H7 (cell line): ENCODE measurements at regions not wholly inside any gene's neighbourhood (a gene's known extent, or its start where the extent isn't known, plus 50 kb on each side); places are given as distances from the start of the nearest gene placed in this dataset.
"Not testable (repeated sequence)": the region's sequence is repeated elsewhere in the genome, so short reads cannot be mapped to it uniquely, and the experiment has no call there.

Source experiments
- DNase-seq: peaks from one replicate; pipeline ENCODE4 v3.0.0; 2012
- H3K27me3 ChIP-seq: 2 replicates; pipeline ENCODE4 v1.6.0; 2011; ENCODE audit warnings: mild to moderate bottlenecking, low read length; ENCODE audit not compliant: control insufficient read depth, insufficient read depth
- H3K36me3 ChIP-seq: replicated peaks from 2 replicates; pipeline ENCODE4 v1.5.1; 2011; ENCODE audit warnings: low read length; ENCODE audit not compliant: control insufficient read depth, insufficient read depth
- H3K4me3 ChIP-seq: 2 replicates; pipeline ENCODE4 v1.5.1; 2011; ENCODE audit warnings: low read depth, mild to moderate bottlenecking, control low read depth, low read length, moderate library complexity; ENCODE audit not compliant: insufficient read depth

DNA sequence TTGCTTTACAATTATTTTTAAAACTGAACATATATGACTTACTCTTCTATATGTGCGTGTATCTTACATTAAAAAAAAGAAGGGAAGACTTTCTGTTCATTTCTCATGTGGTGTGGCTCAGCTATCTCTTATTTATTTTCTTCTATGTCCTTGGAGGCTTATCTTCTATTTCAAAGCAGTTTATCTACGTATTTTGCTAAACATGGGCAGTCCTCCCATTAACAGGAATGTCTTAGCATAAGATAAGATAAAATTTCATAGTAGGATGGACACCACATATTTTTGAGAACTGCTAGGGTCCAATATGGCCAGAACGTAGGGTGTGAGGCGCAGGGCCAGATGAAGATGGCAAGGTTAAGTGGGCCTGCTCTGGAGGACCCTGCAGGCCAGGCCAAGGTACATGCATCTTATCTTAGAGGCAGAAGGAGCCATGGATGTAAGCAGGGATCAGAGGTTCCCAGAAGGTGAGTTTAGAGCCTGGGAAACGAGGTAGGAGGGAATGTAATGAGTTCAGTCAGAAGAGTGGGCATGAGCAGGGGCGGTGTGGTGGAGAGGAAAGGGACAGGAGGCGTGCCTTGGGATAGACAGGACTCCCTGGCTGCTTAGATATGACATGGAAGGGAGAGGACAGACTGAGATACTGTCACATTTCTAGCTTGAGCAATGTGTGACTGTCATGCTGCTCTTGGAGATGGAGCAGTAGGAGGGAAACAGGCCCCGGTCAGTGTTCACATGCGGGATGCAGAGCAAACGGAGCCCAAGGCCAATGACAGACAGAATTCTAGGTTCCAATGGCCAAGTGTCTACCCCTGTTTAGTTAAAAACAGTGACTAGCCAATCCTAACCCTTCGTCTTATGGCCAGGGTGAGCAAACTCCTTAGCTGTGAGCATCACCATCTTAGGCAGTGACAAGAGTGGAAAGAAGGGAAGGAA is 68.6 kb upstream of the MEDAG start:
- no peak overlapping the region for H3K4me3 ChIP-seq
- H3K27me3 ChIP-seq = no peaks in the 10 kb centered on the region
- DNase-seq = no peak
- H3K36me3 ChIP-seq = no peaks in the 10 kb centered on the region

DNA sequence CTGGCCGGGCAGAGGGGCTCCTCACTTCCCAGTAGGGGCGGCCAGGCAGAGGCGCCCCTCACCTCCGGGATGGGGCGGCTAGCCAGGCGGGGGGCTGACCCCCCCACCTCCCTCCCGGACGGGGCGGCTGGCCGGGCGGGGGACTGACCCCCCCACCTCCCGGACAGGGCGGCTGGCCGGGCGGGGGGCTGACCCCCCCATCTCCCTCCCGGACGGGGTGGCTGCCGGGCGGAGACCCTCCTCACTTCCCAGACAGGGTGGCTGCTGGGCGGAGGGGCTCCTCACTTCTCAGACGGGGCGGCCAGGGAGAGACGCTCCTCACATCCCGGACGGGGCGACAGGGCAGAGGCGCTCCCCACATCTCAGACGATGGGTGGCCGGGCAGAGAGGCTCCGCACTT is 66.4 kb upstream of the MEDAG start:
- not testable (repeated sequence) for H3K27me3 ChIP-seq, DNase-seq, H3K36me3 ChIP-seq, H3K4me3 ChIP-seq

DNA sequence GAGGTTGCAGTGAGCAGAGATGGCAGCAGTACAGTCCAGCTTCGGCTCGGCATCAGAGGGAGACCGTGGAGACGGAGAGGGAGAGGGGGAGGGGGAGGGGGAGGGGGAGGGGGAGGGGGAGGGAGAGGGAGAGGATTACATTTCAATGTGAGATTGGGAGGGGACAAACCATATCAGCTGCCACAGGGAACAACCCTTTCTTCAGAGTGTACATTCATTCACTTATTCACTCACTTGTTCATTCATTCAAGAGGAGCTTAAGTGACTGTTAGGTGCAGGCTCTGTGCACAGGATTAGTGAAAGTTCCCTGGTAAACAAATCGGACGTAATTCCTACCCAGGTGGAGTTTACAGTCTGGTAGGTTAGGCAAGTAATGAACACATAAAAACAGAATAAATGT is 65.6 kb upstream of the MEDAG start:
- DNase-seq = no peak
- no peak overlapping the region for H3K4me3 ChIP-seq
- H3K36me3 ChIP-seq = no peaks in the 10 kb centered on the region
- H3K27me3 ChIP-seq = no peaks in the 10 kb centered on the region

- DNase-seq = no peak
- Histone ChIP-seq H3K36me3 (no peaks in the 10 kb centered on the region), H3K4me3 (no peak overlapping the region), H3K27me3 (no peaks in the 10 kb centered on the region)
Observed at GRCh38 chr13:30841154-30841553, 64.9 kb upstream of the MEDAG start.

GRCh38 chr13:30843548-30843947 is 62.5 kb upstream of the MEDAG start:
- no peaks in the 10 kb centered on the region for H3K36me3 ChIP-seq
- H3K4me3 ChIP-seq = no peak overlapping the region
- no peak for DNase-seq
- no peaks in the 10 kb centered on the region for H3K27me3 ChIP-seq

- DNase-seq = no peak
- Histone ChIP-seq H3K4me3 (no peak overlapping the region), H3K36me3 (no peaks in the 10 kb centered on the region), H3K27me3 (no peaks in the 10 kb centered on the region)
Observed at GRCh38 chr13:30844548-30845296, 61.3 kb upstream of the MEDAG start.

DNA sequence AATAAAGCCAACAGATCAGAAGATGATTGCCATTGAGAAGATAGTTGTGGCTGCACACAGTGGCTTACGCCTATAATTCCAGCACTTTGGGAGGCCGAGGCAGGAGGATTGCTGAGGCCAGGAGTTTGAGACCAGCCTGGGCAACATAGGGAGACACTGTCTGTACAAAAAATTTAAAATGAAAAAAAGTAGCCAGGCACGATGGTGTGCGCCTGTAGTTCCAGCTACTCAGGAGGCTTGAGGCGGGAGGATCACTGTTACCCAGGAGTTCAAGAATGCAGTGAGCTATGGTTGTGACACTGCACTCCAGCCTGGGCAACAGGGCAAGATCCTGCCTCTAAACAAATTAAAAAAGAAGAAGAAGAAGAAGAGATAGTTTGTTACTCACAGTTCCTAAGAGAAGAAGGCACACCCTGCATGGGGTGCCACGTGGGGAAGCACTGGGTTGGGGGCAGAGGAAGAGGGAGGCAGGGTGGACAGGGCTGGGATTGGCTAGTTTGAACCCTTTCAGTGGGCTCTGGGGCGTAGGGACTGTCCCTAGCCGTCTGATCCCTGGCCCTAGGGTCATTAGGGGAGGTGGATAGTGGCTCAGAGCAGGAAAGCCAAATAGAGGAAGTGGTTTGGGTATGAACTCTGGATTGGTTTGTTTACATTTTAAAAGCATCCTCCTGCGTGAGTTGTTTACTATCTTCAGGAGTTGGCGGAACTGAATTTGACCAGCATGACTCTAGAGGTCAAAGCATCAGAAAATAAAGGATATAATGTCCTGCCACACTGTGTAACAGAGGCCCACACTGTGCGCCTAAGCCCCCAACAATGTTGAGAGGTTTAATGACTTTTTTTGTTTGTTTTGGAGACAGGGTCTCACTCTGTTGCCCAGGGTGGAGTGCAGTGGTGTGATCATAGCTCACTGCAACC is 60.5 kb upstream of the MEDAG start:
- Histone ChIP-seq H3K27me3 (no peaks in the 10 kb centered on the region), H3K4me3 (no peak overlapping the region), H3K36me3 (no peaks in the 10 kb centered on the region)
- DNase-seq = no peak

GRCh38 chr13:30846311-30846710 is 59.8 kb upstream of the MEDAG start:
- Histone ChIP-seq H3K36me3 (no peaks in the 10 kb centered on the region), H3K4me3 (no peak overlapping the region), H3K27me3 (no peaks in the 10 kb centered on the region)
- DNase-seq = no peak

- Histone ChIP-seq H3K27me3 (no peaks in the 10 kb centered on the region), H3K4me3 (no peak overlapping the region), H3K36me3 (no peaks in the 10 kb centered on the region)
- no peak for DNase-seq
Observed at GRCh38 chr13:30846866-30847265, 59.2 kb upstream of the MEDAG start.

DNA sequence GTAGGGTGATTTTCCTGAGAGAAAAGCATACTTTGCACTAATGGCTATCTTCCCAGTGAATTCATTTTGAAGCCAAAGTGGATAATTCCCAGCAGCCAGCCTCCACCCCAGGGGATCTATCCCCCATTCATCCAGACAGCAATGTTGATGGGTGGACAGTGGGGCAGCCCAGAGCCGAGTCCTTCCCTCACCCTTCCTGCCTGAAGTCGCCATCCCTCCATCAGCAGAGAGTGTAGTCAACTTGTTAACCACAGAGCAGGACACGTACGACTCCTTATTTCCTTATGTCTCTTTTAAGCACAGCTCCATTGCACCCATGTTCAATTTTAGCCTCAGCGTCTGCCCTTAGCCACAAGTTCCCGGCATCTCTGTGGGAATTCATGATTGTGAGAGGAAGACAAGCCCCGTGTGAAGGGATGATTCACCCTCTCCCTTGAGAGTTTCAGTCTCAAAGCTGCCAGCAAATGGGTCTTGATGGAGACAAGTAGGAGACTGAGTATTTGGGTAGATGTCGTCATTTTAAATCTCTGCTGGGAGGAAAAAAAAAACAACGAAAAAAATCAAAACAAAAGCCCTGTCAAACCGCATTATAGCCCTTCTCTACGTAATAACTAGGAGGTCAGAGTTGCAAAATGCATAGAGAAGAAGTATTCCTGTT is 58.3 kb upstream of the MEDAG start:
- H3K4me3 ChIP-seq = no peak overlapping the region
- no peak for DNase-seq
- no peaks in the 10 kb centered on the region for H3K36me3 ChIP-seq
- no peaks in the 10 kb centered on the region for H3K27me3 ChIP-seq

- Histone ChIP-seq H3K36me3 (no peaks in the 10 kb centered on the region), H3K4me3 (no peak overlapping the region)
Observed at GRCh38 chr13:30848332-30849027, 57.6 kb upstream of the MEDAG start.

GRCh38 chr13:30849611-30850010 is 56.5 kb upstream of the MEDAG start:
- H3K36me3 ChIP-seq = no peaks in the 10 kb centered on the region
- H3K4me3 ChIP-seq = no peak overlapping the region
- DNase-seq = no peak
- H3K27me3 ChIP-seq = no peaks in the 10 kb centered on the region

More at GRCh38 chr13:30848332-30849027, 57.6 kb upstream of the MEDAG start:
- H3K27me3 ChIP-seq = no peaks in the 10 kb centered on the region
- no peak for DNase-seq

DNA sequence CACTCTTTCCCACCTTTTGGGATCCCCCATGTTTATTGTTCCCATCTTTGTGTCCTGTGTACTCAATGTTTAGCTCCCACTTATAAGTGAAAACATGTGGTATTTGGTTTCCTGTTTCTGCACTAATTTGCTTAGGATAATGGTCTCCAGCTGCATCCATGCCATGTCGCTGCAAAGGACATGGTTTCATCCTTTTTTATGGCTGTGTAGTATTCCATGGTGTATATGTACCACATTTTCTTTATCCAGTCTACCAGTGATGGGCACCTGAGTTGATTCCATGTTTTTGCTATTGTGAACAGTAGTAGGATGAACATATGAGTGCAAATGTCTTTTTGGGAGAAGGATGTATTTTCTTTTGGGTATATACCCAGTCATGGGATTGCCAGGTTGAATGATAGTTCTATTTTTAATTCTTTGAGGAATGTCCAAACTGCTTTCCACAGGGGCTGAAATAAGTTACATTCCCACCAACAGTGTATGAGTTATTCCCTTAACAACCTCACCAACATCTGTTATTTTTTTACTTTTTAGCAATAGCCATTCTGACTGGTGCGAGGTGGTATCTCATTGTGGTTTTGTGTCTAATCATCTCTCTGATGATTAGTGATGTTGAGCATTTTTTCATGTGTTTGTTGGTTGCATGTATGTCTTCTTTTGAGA is 55.7 kb upstream of the MEDAG start:
- H3K4me3 ChIP-seq = no peak overlapping the region
- no peak for DNase-seq
- no peaks in the 10 kb centered on the region for H3K36me3 ChIP-seq
- H3K27me3 ChIP-seq = no peaks in the 10 kb centered on the region
